Ovary (tissue), 7 donors: ENCODE measurements at regions not wholly inside any gene's neighbourhood (a gene's known extent, or its start where the extent isn't known, plus 50 kb on each side); places are given as distances from the start of the nearest gene placed in this dataset.

Experiments used
- DNase-seq, 5 donors: peaks; one replicate each; pipeline ENCODE4 v3.0.0-alpha.2; 2019 to 2020
- H3K27ac ChIP-seq, 2 donors: fragments of 200-600 bp; one replicate each; pipeline versions ENCODE4 v1.5.1 to v1.8.0; 2019 to 2022
- H3K27me3 ChIP-seq: fragments of 200-600 bp; one replicate; pipeline ENCODE4 v1.8.0; 2022
- H3K36me3 ChIP-seq: fragments of 200-600 bp; sonication (generic); one replicate; pipeline ENCODE4 v1.5.1; 2019
- H3K4me1 ChIP-seq: one replicate; pipeline ENCODE4 v1.8.1; 2013; ENCODE audit warnings: mild to moderate bottlenecking, moderate library complexity; ENCODE audit not compliant: insufficient read depth
- H3K4me3 ChIP-seq: fragments of 200-600 bp; sonication (generic); one replicate; pipeline ENCODE4 v1.5.1; 2017
- H3K9me3 ChIP-seq, 2 donors: fragments of 200-600 bp in 1 of 2; sonication (generic) in 1 of 2; one replicate each; pipeline versions ENCODE4 v1.5.1 to v1.8.1; 2013 to 2019; ENCODE audit warnings: mild to moderate bottlenecking in 1 of 2, moderate library complexity in 1 of 2
- EP300 ChIP-seq: sonication (generic); formaldehyde crosslinking; IDR thresholded peaks from one replicate; pipeline ENCODE4 v1.6.1; 2017; ENCODE audit warnings: antibody characterized with exemption
- POLR2A ChIP-seq: fragments of 450-650 bp; IDR thresholded peaks from one replicate; pipeline ENCODE4 v1.6.1; 2017; ENCODE audit warnings: antibody characterized with exemption, mild to moderate bottlenecking, moderate library complexity
- WGBS, 3 donors: extraction: QIAGEN DNeasy Blood & Tissue Kit in 1 of 3; methylation state at CpG; one replicate each; pipeline versions ENCODE4 v1.1.5 to v1.1.7; 2013 to 2017; 5-methylcytosine and 5-hydroxymethylcytosine counted together
- intact Hi-C, 4 donors: fragments of 100-400 bp; cut with DNase I; formaldehyde crosslinking; loops; one replicate each; pipeline versions ENCODE4 v1.11.0 to v1.15.1; 2022 to 2023
- TF ChIP-seq, protein P1 (sequence below), 3 donors: fragments of 450-650 bp in 2 of 3; fragments of 200-600 bp in 1 of 3; IDR thresholded peaks; one replicate each; pipeline versions ENCODE4 v1.5.1 to v1.8.0; 2016 to 2022; ENCODE audit warnings: antibody characterized with exemption in 3 of 3, mild to moderate bottlenecking in 1 of 3
- donor health status: DM: no; HTN: no; CAD: no; lungs with moderate emphysema.
- donor health status: DM: no; HTN: no; CAD: no.
- donor health status: Bipolar disorder and iron deficiency.
- donor health status: DM: no; HTN: no; CAD: no.
- donor health status: DM: yes; HTN: yes; CAD: no.

GRCh38 chr18:59820663-59821062 is 79.1 kb upstream of the PMAIP1 start:
- TF ChIP-seq, protein P1, sequence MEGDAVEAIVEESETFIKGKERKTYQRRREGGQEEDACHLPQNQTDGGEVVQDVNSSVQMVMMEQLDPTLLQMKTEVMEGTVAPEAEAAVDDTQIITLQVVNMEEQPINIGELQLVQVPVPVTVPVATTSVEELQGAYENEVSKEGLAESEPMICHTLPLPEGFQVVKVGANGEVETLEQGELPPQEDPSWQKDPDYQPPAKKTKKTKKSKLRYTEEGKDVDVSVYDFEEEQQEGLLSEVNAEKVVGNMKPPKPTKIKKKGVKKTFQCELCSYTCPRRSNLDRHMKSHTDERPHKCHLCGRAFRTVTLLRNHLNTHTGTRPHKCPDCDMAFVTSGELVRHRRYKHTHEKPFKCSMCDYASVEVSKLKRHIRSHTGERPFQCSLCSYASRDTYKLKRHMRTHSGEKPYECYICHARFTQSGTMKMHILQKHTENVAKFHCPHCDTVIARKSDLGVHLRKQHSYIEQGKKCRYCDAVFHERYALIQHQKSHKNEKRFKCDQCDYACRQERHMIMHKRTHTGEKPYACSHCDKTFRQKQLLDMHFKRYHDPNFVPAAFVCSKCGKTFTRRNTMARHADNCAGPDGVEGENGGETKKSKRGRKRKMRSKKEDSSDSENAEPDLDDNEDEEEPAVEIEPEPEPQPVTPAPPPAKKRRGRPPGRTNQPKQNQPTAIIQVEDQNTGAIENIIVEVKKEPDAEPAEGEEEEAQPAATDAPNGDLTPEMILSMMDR (IDR thresholded peaks at IDR 0.05) = no peak
- TF ChIP-seq EP300 = no peak
- TF ChIP-seq POLR2A = no peak
- Histone ChIP-seq H3K9me3 (no peaks in the 10 kb centered on the region), H3K36me3 (no peaks in the 10 kb centered on the region), H3K27me3 (no peaks in the 10 kb centered on the region), H3K27ac (no peak overlapping the region), H3K4me3 (no peak overlapping the region), H3K4me1 (peaks cover 3% of the 10 kb centered on the region)
- 13 to 64% (median 31%) methylated on average over 2 of the region's 2 CpGs for WGBS, 3 donors
- intact Hi-C loops = loop anchor here (5.0 to 10.0 kb wide), 4 partner anchors 186 to 513 kb away; no protein-coding TSS in a partner anchor
- DNase-seq = no peak

DNA sequence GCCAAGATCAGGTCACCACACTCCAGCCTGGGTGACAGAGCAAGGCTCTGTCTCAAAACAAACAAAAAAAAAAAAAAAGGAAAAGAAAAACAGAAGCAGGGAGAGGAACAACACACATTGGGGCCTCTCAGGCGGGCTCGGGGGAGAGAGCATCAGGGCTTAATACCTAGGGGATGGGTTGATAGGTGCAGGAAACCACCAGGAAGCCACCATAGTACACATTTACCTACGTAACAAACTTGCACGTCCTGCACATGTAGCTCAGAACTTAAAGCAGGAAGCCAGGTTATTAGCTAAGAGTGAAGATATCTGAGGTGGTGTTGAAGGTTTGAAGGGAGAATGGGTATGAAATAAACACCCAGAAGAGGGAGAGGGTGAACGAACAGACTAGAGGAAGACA is 81.0 kb upstream of the PMAIP1 start:
- no peaks in the 10 kb centered on the region for H3K27me3 ChIP-seq
- no peak overlapping the region for H3K4me3 ChIP-seq
- intact Hi-C loops = loop anchor here in 1 of 4 donors (10.0 kb wide), 1 partner anchor 124 kb away; the partner anchor contains the start of gene CCBE1
- no peak for DNase-seq
- no peak overlapping the region for H3K27ac ChIP-seq
- no peaks in the 10 kb centered on the region for H3K36me3 ChIP-seq
- H3K4me1 ChIP-seq = peaks cover 2% of the 10 kb centered on the region
- no peaks in the 10 kb centered on the region for H3K9me3 ChIP-seq
- TF ChIP-seq, protein P1 (IDR thresholded peaks at IDR 0.05) = no peak
- TF ChIP-seq POLR2A (no peak), EP300 (no peak)
- WGBS, 3 donors = 76 to 93% (median 90%) methylated on average over 5 of the region's 5 CpGs

GRCh38 chr18:59814891-59815290 is 84.9 kb upstream of the PMAIP1 start:
- no peak overlapping the region for H3K4me3 ChIP-seq
- no peaks in the 10 kb centered on the region for H3K4me1 ChIP-seq
- WGBS, 3 donors = 62 to 69% (median 67%) methylated on average over 7 of the region's 7 CpGs
- TF ChIP-seq EP300 = no peak
- no peak for TF ChIP-seq POLR2A
- TF ChIP-seq, protein P1 (IDR thresholded peaks at IDR 0.05) = no peak
- DNase-seq = no peak
- no peaks in the 10 kb centered on the region for H3K27me3 ChIP-seq
- intact Hi-C loops = loop anchor here in 1 of 4 donors (10.0 kb wide), 1 partner anchor 120 kb away; the partner anchor contains the start of gene CCBE1
- H3K9me3 ChIP-seq = no peaks in the 10 kb centered on the region
- no peak overlapping the region for H3K27ac ChIP-seq
- no peaks in the 10 kb centered on the region for H3K36me3 ChIP-seq

GRCh38 chr18:59813942-59814341 is 85.9 kb upstream of the PMAIP1 start:
- no peaks in the 10 kb centered on the region for H3K9me3 ChIP-seq
- H3K36me3 ChIP-seq = no peaks in the 10 kb centered on the region
- intact Hi-C loops = loop anchor here in 1 of 4 donors (10.0 kb wide), 1 partner anchor 119 kb away; the partner anchor contains the start of gene CCBE1
- no peaks in the 10 kb centered on the region for H3K4me1 ChIP-seq
- 0 to 11% (median 11%) methylated on average over 1 of the region's 1 CpG for WGBS, 3 donors
- H3K27ac ChIP-seq = no peak overlapping the region
- H3K27me3 ChIP-seq = no peaks in the 10 kb centered on the region
- no peak for DNase-seq
- no peak for TF ChIP-seq POLR2A
- TF ChIP-seq, protein P1 (IDR thresholded peaks at IDR 0.05) = no peak
- no peak for TF ChIP-seq EP300
- no peak overlapping the region for H3K4me3 ChIP-seq
